H1 (cell line): ENCODE measurements at regions not wholly inside any gene's neighbourhood (a gene's known extent, or its start where the extent isn't known, plus 50 kb on each side); places are given as distances from the start of the nearest gene placed in this dataset.

Source experiments
- CTCF ChIA-PET: fragments of 300-600 bp; sonication (Branson Sonifier 250); formaldehyde crosslinking; loops from one replicate; lab custom pipeline; 2021; ENCODE audit not compliant: partially characterized antibody; lab: Charles Lee
- POLR2A ChIA-PET: fragments of 300-600 bp; sonication (Branson Sonifier 250); formaldehyde crosslinking; loops from one replicate; lab custom pipeline; 2021; ENCODE audit warnings: inconsistent platforms; ENCODE audit not compliant: partially characterized antibody; lab: Charles Lee
- DNase-seq, 2 experiments: peaks; one replicate each; pipeline versions ENCODE4 v3.0.0 to v3.0.0-alpha.2; 2010 to 2022; ENCODE audit warnings: low spot score in 2 of 2, low read depth in 1 of 2, mixed read lengths in 1 of 2
- FAIRE-seq: peaks from 2 replicates; lab custom pipeline; 2011; peaks lifted over from hg19 to GRCh38; lab: Jason Lieb, UNC
- H2AFZ ChIP-seq: 2 replicates; pipeline ENCODE4 v1.8.1; 2012; ENCODE audit warnings: low read length, inconsistent platforms
- H2AK5ac ChIP-seq: 2 replicates; pipeline ENCODE4 v1.6.1; 2013; ENCODE audit warnings: low read depth, low read length
- H2BK120ac ChIP-seq: replicated peaks from 2 replicates; pipeline ENCODE3; 2013; ENCODE audit warnings: low read depth, low read length, inconsistent platforms
- H2BK12ac ChIP-seq: 2 replicates; pipeline ENCODE4 v1.6.1; 2013; ENCODE audit warnings: low read depth, low read length
- H2BK15ac ChIP-seq: 2 replicates; pipeline ENCODE4 v1.6.1; 2013; ENCODE audit warnings: low read length
- H2BK20ac ChIP-seq: 2 replicates; pipeline ENCODE4 v1.6.1; 2013; ENCODE audit warnings: low read length
- H2BK5ac ChIP-seq: 2 replicates; pipeline ENCODE4 v1.6.1; 2013; ENCODE audit warnings: low read depth, low read length
- H3K14ac ChIP-seq: 2 replicates; pipeline ENCODE4 v1.6.1; 2013; ENCODE audit warnings: inconsistent platforms; ENCODE audit not compliant: insufficient read length
- H3K18ac ChIP-seq: 2 replicates; pipeline ENCODE4 v1.6.1; 2013; ENCODE audit warnings: low read length; ENCODE audit errors: extremely low read depth
- H3K23ac ChIP-seq: 2 replicates; pipeline ENCODE4 v1.6.1; 2013; ENCODE audit warnings: inconsistent platforms; ENCODE audit not compliant: insufficient read length
- H3K23me2 ChIP-seq: 2 replicates; pipeline ENCODE4 v1.6.1; 2013; ENCODE audit warnings: low read depth, low read length
- H3K27ac ChIP-seq: 2 replicates; pipeline ENCODE4 v1.6.1; 2011; ENCODE audit warnings: low read depth, low read length, inconsistent platforms
- H3K27me3 ChIP-seq, 4 experiments: replicated peaks in 1 of 4; 1 replicate in 1 of 4; 2 replicates in 3 of 4; pipeline versions ENCODE4 v1.6.1 to v1.8.1; 2011 to 2013; ENCODE audit warnings: low read length in 3 of 4, mild to moderate bottlenecking in 3 of 4, inconsistent platforms in 2 of 4, mixed read lengths in 2 of 4, moderate library complexity in 1 of 4; ENCODE audit not compliant: control insufficient read depth in 3 of 4, insufficient read depth in 3 of 4; ENCODE audit errors: extremely low read depth in 1 of 4
- H3K36me3 ChIP-seq, 4 experiments: 2 replicates each; pipeline versions ENCODE4 v1.6.1 to v1.8.1; 2011 to 2013; ENCODE audit warnings: mild to moderate bottlenecking in 4 of 4, low read length in 3 of 4, moderate library complexity in 2 of 4, control low read depth in 1 of 4, inconsistent platforms in 1 of 4; ENCODE audit not compliant: insufficient read depth in 4 of 4, control insufficient read depth in 2 of 4
- H3K4ac ChIP-seq: replicated peaks from 2 replicates; pipeline ENCODE3; 2013; ENCODE audit warnings: low read length, low read depth, mixed read lengths, inconsistent platforms; ENCODE audit not compliant: insufficient read length
- H3K4me1 ChIP-seq, 4 experiments: replicated peaks in 1 of 4; 1 replicate in 1 of 4; 2 replicates in 3 of 4; pipeline versions ENCODE4 v1.6.1 to v1.8.1; 2011 to 2013; ENCODE audit warnings: low read length in 3 of 4, inconsistent platforms in 2 of 4, mixed read lengths in 1 of 4; ENCODE audit not compliant: insufficient read depth in 4 of 4, control insufficient read depth in 3 of 4
- H3K4me2 ChIP-seq, 2 experiments: 2 replicates each; pipeline versions ENCODE4 v1.6.1 to v1.8.1; 2011 to 2013; ENCODE audit warnings: low read depth in 2 of 2, low read length in 2 of 2, control low read depth in 1 of 2, inconsistent platforms in 1 of 2, mild to moderate bottlenecking in 1 of 2; ENCODE audit not compliant: insufficient read depth in 1 of 2
- H3K4me3 ChIP-seq, 4 experiments: fragments of 200-600, 300-600 bp in 1 of 4; sonication (generic), shearing (Covaris generic), sonication (Bioruptor Twin) in 1 of 4; 2 replicates each; pipeline versions ENCODE4 v1.5.1 to v1.8.1; 2011 to 2016; ENCODE audit warnings: low read length in 4 of 4, low read depth in 3 of 4, control low read depth in 2 of 4, inconsistent platforms in 2 of 4, mild to moderate bottlenecking in 2 of 4, mixed read lengths in 1 of 4, moderate library complexity in 1 of 4; ENCODE audit not compliant: insufficient read depth in 2 of 4; ENCODE audit errors: extremely low read depth in 1 of 4
- H3K56ac ChIP-seq: replicated peaks from 2 replicates; pipeline ENCODE3; 2013; ENCODE audit warnings: low read depth, mild to moderate bottlenecking, mixed read lengths, low read length, inconsistent platforms; ENCODE audit not compliant: insufficient read length
- H3K79me1 ChIP-seq: 2 replicates; pipeline ENCODE4 v1.6.1; 2013; ENCODE audit warnings: low read depth, low read length, control low read depth
- H3K79me2 ChIP-seq, 2 experiments: 2 replicates each; pipeline versions ENCODE4 v1.6.1 to v1.8.1; 2012 to 2013; ENCODE audit warnings: low read length in 2 of 2, mild to moderate bottlenecking in 2 of 2, inconsistent platforms in 1 of 2; ENCODE audit not compliant: insufficient read depth in 2 of 2, control insufficient read depth in 1 of 2
- H3K9ac ChIP-seq, 4 experiments: replicated peaks in 1 of 4; 1 replicate in 1 of 4; 2 replicates in 3 of 4; pipeline versions ENCODE4 v1.6.1 to v1.8.1; 2011 to 2013; ENCODE audit warnings: low read depth in 3 of 4, low read length in 3 of 4, control low read depth in 2 of 4, mild to moderate bottlenecking in 2 of 4, moderate library complexity in 2 of 4, inconsistent platforms in 1 of 4; ENCODE audit errors: extremely low read depth in 1 of 4
- H3K9me3 ChIP-seq, 2 experiments: 2 replicates each; pipeline versions ENCODE4 v1.6.1 to v1.8.1; 2012 to 2013; ENCODE audit warnings: mild to moderate bottlenecking in 2 of 2, moderate library complexity in 2 of 2, control low read depth in 1 of 2, inconsistent platforms in 1 of 2, low read depth in 1 of 2, low read length in 1 of 2, mixed read lengths in 1 of 2; ENCODE audit not compliant: insufficient read depth in 2 of 2
- H4K20me1 ChIP-seq, 2 experiments: replicated peaks in 1 of 2; 2 replicates each; pipeline versions ENCODE3 to v1.8.1; 2011 to 2013; ENCODE audit warnings: inconsistent platforms in 2 of 2, low read length in 2 of 2, mild to moderate bottlenecking in 1 of 2; ENCODE audit not compliant: insufficient read depth in 2 of 2, control insufficient read depth in 1 of 2
- H4K5ac ChIP-seq: 2 replicates; pipeline ENCODE4 v1.6.1; 2013; ENCODE audit warnings: low read length, low read depth, mixed read lengths, inconsistent platforms; ENCODE audit not compliant: insufficient read length
- H4K8ac ChIP-seq: 2 replicates; pipeline ENCODE4 v1.8.0; 2013; ENCODE audit warnings: mild to moderate bottlenecking, moderate library complexity, low read length, inconsistent platforms; ENCODE audit not compliant: insufficient read depth; ENCODE audit errors: extremely low read depth
- H4K91ac ChIP-seq: replicated peaks from 2 replicates; pipeline ENCODE3; 2013; ENCODE audit warnings: low read length, mixed read lengths, inconsistent platforms; ENCODE audit not compliant: insufficient read length
- CBX8 ChIP-seq: fragments of 300-800, 300-1000 bp; sonication (generic); IDR thresholded peaks from 2 replicates; pipeline ENCODE4 v1.7.1; 2016; ENCODE audit warnings: low read depth, low read length, borderline replicate concordance
- CEBPB ChIP-seq: IDR thresholded peaks from 2 replicates; pipeline ENCODE4 v1.6.1; 2012; ENCODE audit warnings: low read depth, low read length
- JUND ChIP-seq: IDR thresholded peaks from 2 replicates; pipeline ENCODE4 v1.6.1; 2011; ENCODE audit warnings: mild to moderate bottlenecking, improper control_type of control experiment, low read length
- POU5F1 ChIP-seq: IDR thresholded peaks from 2 replicates; pipeline ENCODE4 v1.6.1; 2011; ENCODE audit warnings: low read depth, mild to moderate bottlenecking, low read length, moderate library complexity
- SRF ChIP-seq: IDR thresholded peaks from 2 replicates; pipeline ENCODE4 v1.6.1; 2011; ENCODE audit warnings: mild to moderate bottlenecking, low read depth, low read length, moderate library complexity
- YY1 ChIP-seq: IDR thresholded peaks from 2 replicates; pipeline ENCODE4 v1.6.1; 2011; ENCODE audit warnings: low read depth, mild to moderate bottlenecking, low read length
- ZNF274 ChIP-seq: IDR thresholded peaks from 2 replicates; pipeline ENCODE4 v1.7.0; 2012; ENCODE audit warnings: low read length, borderline replicate concordance; ENCODE audit errors: extremely low read depth
- WGBS, 2 experiments: shearing (Covaris generic) in 1 of 2; methylation state at CpG; one replicate each; pipeline versions ENCODE4 v1.1.6 to v1.1.7; 2013 to 2015; ENCODE audit warnings: low lambda C conversion rate in 2 of 2, mixed read lengths in 2 of 2, inconsistent platforms in 1 of 2, low coverage in 1 of 2, missing lambda C conversion rate in 1 of 2; ENCODE audit not compliant: insufficient replicate concordance in 2 of 2, insufficient coverage in 1 of 2, insufficient read length in 1 of 2; ENCODE audit errors: extremely low coverage in 1 of 2, missing lambda C conversion rate in 1 of 2; 5-methylcytosine and 5-hydroxymethylcytosine counted together
- TF ChIP-seq, protein P1 (sequence below): IDR thresholded peaks from 2 replicates; pipeline ENCODE4 v1.6.1; 2012; ENCODE audit warnings: low read length, inconsistent platforms
- TF ChIP-seq, protein P2 (sequence below): IDR thresholded peaks from 2 replicates; pipeline ENCODE4 v1.6.1; 2011; ENCODE audit warnings: low read depth, mild to moderate bottlenecking, low read length; ENCODE audit not compliant: insufficient read depth
- TF ChIP-seq, protein P3 (sequence below), 3 experiments: IDR thresholded peaks; 1 replicate in 2 of 3; 2 replicates in 1 of 3; pipeline versions ENCODE4 v1.5.1 to v1.6.1; 2011; ENCODE audit warnings: low read length in 3 of 3, mild to moderate bottlenecking in 3 of 3, inconsistent platforms in 2 of 3, low read depth in 1 of 3, moderate library complexity in 1 of 3; ENCODE audit not compliant: insufficient read depth in 1 of 3; ENCODE audit errors: control extremely low read depth in 1 of 3

DNA sequence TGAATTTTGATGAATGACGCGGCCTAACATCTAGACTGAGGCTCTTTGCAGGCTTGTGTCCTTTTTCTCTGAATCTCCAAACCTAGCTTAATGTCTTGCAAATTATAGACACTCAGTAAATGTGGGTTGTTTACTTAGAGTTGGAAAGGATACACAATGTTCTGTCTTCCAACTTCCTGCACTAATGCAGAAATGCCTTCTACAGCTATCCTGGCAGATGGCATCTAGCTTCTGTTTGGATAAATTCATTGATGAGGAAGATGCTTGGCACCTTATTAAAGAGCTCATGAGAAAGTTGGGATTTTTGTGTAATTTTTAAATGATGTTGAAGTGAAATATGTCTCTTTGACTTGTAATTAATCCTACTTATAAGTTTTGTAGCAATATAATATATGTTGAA, 1822.2 kb downstream of the MAT2B start:
- Histone ChIP-seq H2AK5ac (no peak overlapping the region), H2BK12ac (no peak overlapping the region), H3K36me3 (no peaks in the 10 kb centered on the region), H4K91ac (no peak overlapping the region), H4K5ac (no peak overlapping the region), H2BK15ac (no peak overlapping the region), H3K79me2 (no peaks in the 10 kb centered on the region), H2BK20ac (no peak overlapping the region), H3K9ac (no peak overlapping the region), H3K14ac (no peak overlapping the region), H3K56ac (no peak overlapping the region), H3K4ac (no peak overlapping the region), H3K23ac (no peak overlapping the region), H3K27ac (no peak overlapping the region; the same call in 1 of the 2 replicates), H4K8ac (no peak overlapping the region), H3K9me3 (no peaks in the 10 kb centered on the region), H4K20me1 (no peaks in the 10 kb centered on the region), H3K18ac (no peak overlapping the region), H3K23me2 (no peaks in the 10 kb centered on the region; the same call in 1 of the 2 replicates), H3K4me2 (no peak overlapping the region), H3K4me1 (peaks cover 0 to 5% (median 0%) of the 10 kb centered on the region in 4 experiments; a peak in 1 of 7 replicates), H3K4me3 (no peak overlapping the region), H3K79me1 (no peaks in the 10 kb centered on the region), H3K27me3 (no peaks in the 10 kb centered on the region), H2BK5ac (no peak overlapping the region), H2BK120ac (no peak overlapping the region), H2AFZ (no peak overlapping the region; the same call in 1 of the 2 replicates)
- FAIRE-seq (no peak), DNase-seq (no peak)
- POLR2A ChIA-PET = no interaction called here
- 87% methylated on average over 2 of the region's 2 CpGs; no CpG with 5 or more reads in 1 of the 2 experiments for WGBS, 2 experiments
- CTCF ChIA-PET = interaction anchor here (0.7 kb wide), 1 partner anchor 10 kb away, joined by 3 read pairs; no protein-coding TSS in a partner anchor
- TF ChIP-seq ZNF274 = no peak
- TF ChIP-seq JUND = no peak
- no peak for TF ChIP-seq CEBPB
- no peak for TF ChIP-seq YY1
- no peak for TF ChIP-seq POU5F1
- TF ChIP-seq SRF = no peak
- TF ChIP-seq, protein P1, sequence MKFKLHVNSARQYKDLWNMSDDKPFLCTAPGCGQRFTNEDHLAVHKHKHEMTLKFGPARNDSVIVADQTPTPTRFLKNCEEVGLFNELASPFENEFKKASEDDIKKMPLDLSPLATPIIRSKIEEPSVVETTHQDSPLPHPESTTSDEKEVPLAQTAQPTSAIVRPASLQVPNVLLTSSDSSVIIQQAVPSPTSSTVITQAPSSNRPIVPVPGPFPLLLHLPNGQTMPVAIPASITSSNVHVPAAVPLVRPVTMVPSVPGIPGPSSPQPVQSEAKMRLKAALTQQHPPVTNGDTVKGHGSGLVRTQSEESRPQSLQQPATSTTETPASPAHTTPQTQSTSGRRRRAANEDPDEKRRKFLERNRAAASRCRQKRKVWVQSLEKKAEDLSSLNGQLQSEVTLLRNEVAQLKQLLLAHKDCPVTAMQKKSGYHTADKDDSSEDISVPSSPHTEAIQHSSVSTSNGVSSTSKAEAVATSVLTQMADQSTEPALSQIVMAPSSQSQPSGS = no peak
- TF ChIP-seq, protein P2, sequence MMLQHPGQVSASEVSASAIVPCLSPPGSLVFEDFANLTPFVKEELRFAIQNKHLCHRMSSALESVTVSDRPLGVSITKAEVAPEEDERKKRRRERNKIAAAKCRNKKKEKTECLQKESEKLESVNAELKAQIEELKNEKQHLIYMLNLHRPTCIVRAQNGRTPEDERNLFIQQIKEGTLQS = no peak
- TF ChIP-seq, protein P3, sequence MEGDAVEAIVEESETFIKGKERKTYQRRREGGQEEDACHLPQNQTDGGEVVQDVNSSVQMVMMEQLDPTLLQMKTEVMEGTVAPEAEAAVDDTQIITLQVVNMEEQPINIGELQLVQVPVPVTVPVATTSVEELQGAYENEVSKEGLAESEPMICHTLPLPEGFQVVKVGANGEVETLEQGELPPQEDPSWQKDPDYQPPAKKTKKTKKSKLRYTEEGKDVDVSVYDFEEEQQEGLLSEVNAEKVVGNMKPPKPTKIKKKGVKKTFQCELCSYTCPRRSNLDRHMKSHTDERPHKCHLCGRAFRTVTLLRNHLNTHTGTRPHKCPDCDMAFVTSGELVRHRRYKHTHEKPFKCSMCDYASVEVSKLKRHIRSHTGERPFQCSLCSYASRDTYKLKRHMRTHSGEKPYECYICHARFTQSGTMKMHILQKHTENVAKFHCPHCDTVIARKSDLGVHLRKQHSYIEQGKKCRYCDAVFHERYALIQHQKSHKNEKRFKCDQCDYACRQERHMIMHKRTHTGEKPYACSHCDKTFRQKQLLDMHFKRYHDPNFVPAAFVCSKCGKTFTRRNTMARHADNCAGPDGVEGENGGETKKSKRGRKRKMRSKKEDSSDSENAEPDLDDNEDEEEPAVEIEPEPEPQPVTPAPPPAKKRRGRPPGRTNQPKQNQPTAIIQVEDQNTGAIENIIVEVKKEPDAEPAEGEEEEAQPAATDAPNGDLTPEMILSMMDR (IDR thresholded peaks at IDR 0.05; ENCODE audit: control extremely low read depth in 1 of 3, insufficient read depth in 1 of 3, low read depth in 1 of 3, low read length in 3 of 3) = no peak
- TF ChIP-seq CBX8 = no peak
